ENCODE measurements at regions not wholly inside any gene's neighbourhood (a gene's known extent, or its start where the extent isn't known, plus 50 kb on each side); places are given as distances from the start of the nearest gene placed in this dataset.
"Not testable (repeated sequence)": the region's sequence is repeated elsewhere in the genome, so short reads cannot be mapped to it uniquely, and the experiment has no call there.

DNA sequence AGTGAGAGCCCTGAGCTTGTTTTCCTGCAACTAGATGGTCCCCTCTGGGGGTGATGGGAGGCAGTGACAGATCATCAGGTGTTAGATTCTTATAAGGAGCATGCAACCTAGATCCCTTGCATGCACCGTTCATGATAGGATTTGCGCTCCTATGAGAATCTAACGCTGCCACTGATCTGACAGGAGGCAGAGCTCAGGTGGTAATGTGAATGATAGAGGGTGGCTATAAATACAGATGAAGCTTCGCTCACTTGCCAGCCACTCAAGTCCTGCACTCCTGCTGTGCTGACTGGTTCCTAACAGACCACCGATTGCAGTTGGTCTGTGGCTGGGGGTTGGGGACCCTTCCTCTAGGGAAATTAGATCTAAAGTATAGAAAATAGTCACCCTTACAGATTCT lies 290.6 kb upstream of the ADCY2 start:
- no peak for DNase-seq

DNA sequence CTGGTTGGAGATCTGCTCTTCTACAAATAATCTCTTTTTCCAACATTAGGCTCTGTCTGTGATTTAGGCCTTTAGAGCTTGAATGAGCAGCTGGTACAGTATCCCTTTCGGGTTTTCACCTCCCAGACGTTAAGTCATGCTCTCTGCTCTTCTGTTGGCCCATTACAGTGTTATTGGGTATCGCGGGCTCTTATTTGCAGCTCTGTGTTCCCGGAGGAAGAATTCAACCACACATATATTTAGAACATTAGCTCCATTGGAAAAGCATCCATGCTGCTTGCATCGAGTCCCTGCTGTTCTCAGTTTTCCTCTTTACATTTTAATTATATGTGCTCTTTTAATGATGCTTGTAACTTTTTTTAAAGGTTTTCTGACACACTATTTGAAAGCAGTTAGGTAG lies 278.0 kb upstream of the ADCY2 start:
- DNase-seq: no peak

DNA sequence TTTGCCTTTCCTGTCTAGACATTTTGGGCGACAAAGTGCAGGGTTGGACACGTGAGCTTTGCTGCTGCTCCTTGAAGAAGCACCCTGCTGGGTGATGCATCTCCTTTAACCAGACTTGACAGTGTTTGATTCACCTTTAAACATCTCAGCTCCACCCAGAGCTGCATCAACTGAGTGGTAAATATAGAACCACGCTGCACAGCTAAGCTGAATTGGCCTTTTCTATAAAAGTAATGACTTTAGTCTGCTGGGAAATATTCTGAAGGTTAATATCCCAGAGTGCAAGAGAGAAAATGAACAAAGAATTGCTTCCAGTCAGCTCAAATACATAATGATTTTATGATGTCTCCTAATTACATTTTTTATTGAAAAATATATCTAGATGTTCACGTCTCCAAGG lies 264.3 kb upstream of the ADCY2 start:
- DNase-seq: no peak

DNA sequence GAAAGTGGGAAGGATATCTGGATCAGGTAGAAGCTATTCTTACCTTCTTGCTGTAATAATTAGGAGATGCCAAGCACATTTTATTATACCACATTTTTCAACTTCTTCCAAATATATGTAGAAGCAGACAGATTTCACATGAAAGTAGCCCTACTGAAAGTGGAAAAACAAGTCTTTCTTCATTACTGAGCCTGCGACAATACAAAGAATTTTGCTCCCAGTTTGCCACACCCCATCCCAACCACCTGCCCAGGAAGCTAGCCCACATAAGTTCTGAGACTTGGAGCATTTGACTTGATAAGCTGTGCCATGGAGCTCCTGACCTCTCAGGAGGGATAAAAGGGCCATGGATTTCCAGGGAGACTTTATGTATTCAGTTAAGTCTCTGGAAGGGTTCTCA lies 249.1 kb upstream of the ADCY2 start:
- DNase-seq: no peak

DNA sequence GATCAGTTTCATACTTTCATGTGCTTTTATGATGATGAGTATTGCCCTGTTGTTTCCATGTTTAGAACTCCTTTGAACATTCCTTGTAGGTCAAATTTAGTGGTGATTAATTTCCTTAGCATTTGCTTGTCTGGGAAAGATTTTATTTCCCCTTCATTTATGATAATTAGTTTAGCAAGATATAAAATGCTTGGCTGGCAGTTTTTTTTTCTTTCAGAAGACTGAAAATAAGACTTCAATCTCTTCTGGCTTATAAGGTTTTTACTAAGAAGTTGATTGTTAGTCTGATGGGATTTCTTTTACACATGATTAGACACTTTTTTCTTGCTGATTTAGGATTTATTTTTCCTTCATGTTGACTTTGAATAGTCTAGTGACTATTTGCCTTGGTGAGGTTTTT lies 238.9 kb upstream of the ADCY2 start:
- no peak for DNase-seq

DNA sequence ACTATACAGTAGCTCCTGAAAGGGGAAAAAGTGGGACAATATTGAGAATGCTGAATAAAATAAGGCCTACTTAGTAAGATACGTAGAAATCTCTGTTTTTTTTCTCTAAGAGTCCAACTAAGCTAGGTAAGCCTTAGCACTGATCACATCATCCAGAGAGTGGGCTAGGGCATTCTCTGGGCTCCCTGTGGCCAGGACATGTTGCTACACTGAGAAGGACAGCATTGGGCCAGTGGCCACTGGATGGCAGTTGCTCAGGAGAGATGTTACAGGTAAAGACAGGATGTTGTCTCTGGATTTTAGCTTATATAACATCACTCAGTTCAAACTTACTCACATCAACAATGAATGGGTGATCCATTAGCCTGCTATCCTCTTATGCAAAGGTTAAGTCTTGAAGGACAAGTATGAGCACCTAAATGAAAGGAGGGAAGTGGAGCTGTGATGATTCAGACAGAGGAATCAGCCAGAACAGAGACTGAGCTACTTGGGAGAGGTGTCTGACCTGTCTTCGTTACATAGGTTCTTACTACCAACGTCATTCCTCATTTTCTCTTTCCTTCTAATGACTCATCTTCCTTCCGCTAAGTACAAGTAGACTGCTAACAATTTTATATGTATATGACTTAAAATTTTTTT lies 226.6 kb upstream of the ADCY2 start:
- no peak for DNase-seq

DNA sequence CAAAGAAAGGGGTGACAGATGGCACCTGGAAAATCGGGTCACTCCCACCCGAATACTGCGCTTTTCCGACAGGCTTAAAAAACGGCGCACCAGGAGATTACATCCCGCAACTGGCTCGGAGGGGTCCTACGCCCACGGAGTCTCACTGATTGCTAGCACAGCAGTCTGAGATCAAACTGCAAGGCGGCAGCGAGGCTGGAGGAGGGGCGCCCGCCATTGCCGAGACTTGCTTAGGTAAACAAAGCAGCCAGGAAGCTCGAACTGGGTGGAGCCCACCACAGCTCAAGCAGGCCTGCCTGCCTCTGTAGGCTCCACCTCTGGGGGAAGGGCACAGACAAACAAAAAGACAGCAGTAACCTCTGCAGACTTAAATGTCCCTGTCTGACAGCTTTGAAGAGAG lies 225.2 kb upstream of the ADCY2 start:
- not testable (repeated sequence) for DNase-seq

DNA sequence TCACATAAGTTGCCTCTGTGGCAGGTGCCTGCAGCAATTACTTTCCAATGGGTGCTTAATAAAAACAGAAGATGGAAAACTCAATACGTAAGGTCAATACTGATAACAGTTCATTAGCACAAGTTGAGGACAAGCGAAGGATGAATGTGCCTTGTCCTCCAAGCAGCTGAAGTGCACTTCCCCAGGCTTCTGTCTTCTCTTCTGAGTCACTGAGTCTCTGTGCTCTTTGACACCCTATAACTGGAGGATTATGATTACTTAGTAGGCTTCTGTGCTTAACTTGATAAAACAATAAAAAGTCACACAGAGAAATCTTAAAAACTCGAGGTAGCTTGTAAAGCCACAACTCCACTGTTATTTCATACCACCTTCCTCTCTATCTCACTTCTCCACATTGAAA lies 216.6 kb upstream of the ADCY2 start:
- no peak for DNase-seq

DNA sequence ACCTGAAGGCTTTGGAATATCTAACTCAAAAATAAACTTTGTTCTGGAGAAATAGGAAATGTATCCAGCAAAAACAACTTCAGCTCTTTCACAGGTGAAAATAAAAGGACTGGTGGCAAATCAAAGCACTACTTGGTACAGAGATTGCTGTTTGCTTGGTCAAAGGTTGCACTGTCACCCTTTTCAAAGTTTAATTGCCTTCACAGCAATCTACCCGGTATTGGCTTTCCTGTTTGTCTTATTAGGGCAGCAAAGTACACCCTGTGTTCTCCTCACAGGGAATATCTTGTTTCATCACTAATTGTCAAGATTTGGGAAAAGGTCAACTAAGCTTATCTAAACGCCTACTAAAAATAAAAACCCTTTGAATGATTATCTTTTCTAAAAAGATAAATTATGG lies 214.1 kb upstream of the ADCY2 start:
- DNase-seq: no peak

DNA sequence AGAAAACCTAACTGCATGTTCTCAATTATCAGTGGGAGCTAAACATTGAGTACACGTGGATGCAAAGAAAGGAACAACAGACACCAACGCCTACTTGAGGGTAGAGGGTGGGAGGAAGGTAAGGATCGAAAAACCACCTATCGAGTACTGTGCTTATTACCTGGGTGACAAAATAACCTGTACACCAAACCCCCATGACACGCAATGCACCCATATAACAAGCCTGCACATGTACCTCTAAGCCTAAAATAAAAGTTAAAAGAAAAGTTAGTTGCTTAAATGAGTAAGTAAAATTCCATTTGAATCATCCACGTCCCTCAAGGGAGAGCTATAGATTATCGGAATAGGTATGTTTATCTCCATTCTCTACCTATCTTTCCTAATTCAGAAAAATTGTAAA lies 210.2 kb upstream of the ADCY2 start:
- no peak for DNase-seq

DNA sequence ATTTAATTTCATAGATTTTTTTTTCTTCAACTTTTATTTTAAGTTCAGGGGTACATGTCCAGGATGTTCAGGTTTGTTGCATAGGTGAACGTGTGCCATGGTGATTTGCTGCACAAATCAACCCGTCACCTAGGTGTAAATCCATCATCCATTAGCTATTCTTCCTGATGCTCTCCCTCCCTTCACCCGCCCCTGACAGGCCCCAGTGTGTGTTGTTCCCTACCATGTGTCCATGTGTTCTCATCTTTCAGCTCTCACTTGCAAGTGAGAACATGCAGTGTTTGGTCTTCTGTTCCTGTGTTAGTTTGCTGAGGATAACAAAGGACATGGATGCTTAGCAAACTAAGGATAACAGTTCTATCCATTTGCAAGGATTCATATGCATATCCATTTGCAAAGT lies 209.1 kb upstream of the ADCY2 start:
- DNase-seq: no peak

DNA sequence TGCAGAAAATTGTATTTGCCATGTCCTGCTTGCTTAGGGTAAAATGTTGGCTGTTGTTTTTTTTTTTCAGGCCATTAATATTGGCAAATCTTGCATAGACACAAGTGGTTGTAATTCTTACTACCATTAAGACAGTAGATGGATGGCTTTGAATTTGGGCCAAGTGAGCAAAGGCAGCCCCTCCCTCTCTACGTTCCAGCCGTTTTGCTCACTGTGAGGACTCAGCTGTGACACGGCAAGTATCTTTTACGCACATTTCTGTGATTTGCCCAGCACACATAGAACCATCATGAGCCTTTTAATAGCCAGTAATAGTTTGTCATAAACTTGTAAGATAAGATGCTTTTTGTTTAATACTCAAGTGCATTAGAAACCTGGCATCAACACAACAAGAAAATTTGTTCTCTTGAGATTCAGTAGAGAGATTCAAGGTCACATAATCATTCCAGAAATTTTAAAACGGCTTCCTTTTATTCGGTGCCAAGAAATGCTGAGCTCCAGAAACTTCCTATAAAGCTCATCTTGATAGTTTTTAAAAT lies 205.2 kb upstream of the ADCY2 start:
- no peak for DNase-seq

DNA sequence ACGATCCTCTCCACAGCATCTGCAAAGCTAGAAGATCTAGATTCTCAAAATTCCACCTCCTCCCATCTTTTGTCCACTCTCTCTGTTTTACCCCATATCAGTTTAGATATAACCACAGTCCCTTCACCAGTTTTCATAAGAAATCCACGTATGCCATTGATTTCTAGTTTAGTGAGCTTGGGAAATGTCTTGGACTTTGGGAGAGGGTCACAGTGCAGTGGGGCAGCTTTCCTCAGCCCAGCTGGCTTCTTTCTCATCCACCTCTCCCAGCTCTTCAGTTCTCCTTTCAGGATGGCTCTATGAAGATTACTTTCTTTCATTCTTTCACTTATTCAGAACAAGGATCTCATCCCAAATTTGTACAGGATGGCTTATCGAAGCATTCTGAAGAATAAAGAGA lies 203.9 kb upstream of the ADCY2 start:
- DNase-seq: no peak

DNA sequence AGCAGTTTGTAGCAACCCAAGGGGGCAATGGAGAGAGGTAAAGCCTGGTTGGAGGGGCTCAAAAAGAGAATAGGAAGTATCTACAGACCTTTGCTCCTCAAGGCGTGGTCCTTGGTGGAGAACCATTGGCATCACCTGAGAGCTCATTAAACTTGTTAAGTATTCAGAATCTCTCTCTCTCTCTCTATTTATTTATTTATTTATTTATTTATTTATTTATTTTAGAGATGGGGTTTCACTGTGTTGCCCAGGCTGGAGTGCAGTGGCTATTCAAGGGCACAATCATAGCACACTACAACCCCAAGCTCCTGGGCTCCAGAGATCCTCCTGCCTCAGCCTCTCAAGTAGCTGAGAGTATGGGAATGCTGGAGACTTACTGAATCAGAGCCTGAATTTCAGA lies 193.1 kb upstream of the ADCY2 start:
- DNase-seq: no peak

DNA sequence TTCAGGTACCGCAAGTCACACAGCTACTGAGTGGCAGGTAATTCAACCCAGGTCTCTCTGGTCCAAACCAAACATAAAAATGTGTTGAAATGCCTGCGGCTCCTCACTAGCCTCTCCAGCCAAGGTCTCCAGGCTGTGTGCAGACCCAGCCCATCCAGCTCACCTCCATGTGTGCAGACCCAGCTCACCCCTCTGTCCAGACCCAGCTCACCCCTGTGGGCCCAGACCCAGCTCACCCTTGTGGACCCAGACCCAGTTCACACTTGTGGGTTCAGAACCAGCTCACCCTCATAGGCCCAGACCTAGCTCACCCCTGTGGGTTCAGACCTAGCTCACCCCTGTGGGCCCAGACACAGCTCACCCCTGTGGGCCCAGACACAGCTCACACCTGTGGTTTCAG lies 188.0 kb upstream of the ADCY2 start:
- no peak for DNase-seq

DNA sequence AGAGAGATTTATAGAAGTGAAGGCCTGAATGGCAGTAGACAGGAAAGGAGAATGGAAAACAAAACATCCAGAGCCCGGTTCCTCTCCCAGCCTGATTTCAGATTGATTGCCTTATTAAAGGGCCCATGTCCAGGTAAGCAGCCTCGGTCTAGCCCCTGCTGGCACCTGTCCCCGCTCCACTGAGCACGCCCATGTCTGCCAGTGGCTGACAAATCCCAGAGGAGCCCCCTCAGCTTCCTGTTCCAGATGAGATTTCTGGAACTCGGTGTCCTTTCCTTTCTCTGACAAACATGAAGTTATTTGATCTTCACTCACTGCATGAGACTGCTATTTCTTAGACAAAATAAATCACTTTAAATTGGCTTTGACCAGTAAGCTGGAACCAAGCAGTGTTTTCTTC lies 187.0 kb upstream of the ADCY2 start:
- DNase-seq: no peak

DNA sequence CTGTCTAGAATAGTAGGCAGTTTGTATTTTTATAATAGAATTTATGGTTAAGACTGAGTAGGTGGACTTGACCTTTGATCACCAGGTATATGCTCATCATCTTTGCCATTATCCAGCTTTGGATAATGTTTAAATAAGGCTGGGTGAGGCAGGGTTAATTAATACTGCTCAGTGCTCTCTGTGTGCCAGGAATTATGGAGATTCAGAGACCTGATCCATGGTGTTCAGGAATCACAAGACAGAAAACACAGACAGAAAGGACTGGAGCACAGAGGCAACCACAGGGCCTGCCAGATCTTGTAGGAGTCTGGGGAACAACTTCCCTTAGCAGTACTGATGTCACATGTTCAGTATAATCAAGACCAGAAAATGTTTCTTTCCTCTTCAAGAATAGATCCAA lies 186.3 kb upstream of the ADCY2 start:
- no peak for DNase-seq

DNA sequence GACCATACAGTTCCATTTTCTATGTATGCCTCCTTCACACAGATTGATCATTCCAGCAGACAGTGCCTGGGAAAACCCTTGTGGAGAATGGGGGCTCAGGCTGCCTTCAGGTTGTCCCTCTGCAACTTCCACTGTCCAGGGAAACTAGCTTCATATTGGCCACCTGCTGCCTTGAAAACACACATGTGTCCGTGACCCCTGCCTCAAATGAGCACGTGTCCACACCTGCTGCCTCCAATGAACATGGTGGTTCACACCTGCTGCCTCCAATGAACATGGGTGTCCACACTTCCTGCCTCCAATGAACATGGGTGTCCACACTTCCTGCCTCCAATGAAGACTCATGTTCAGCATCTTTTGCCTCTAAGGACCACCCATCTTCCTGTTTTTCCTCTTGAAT lies 185.4 kb upstream of the ADCY2 start:
- no peak for DNase-seq

DNA sequence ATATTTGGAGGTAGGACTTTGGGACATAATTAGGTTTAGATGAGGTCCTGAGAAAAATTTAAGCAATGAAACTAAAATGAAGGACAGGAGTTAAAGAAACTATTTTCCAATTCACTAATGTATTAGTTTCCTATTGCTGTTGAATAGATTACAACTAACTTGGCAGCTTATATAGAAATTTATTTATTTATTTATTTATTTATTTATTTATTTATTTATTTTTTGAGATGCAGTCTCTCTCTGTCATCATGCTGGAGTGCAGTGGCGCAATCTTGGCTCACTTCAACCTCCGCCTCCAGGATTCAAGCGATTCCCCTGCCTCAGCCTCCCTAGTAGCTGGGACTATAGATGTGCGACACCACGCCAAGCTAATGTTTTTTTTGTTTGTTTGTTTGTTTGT lies 182.4 kb upstream of the ADCY2 start:
- DNase-seq: no peak

DNA sequence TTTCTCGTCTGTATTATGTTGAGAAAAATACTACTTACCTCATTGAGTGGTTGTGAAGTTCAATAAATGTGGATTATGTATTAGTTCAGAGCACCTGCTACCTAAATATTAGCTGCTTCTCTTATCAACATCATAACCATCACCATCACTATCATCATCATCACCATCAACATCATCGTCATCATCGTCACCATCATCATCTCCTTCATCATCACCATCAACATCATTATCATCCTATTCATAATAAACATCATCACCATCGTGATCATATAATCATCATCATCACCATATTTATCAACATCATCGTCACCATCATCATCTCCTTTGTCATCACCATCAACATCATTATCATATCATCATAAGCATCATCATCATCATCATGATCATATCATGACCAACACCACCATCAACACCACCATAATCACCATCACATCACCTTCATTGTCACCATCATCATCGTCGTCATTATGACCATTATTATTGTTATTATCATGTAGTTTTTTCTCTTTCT lies 181.0 kb upstream of the ADCY2 start:
- DNase-seq: no peak

DNA sequence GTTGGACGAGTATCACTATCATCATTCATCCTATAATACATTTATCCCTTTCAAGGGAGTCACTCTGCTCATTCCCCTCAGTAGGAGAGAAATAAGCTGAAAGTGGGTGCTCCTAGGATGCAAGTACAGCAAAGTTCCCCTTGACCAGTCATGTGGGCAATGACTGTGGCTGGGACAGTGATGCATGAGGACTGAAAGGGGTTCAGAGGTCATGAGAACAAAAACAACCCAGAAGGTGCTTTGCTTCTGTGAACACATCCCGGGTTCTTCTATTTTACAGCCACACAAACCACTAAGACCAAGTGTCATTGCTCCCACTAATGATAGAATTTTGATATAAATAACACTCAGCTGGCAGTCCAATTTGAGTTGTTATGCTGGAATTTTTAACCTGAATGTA lies 177.8 kb upstream of the ADCY2 start:
- DNase-seq: no peak

DNA sequence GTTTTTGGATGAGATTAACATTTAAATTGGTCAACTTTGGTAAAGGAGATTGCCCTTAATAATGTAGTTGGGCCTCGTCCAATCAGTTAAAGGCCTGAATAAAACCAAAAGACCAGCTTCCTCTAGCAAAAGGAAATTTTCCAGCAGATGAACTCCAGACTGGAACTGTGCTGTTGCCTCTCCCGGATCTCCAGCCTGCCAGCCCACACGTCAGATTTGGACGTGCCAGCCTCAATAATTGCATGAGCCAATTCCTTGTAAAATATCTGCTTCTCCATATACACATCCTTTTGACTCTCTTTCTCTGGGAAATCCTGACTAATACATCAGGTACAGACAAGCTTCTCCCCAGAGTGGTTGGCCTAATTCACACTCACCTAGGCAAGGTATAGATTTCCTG lies 175.8 kb upstream of the ADCY2 start:
- no peak for DNase-seq

DNA sequence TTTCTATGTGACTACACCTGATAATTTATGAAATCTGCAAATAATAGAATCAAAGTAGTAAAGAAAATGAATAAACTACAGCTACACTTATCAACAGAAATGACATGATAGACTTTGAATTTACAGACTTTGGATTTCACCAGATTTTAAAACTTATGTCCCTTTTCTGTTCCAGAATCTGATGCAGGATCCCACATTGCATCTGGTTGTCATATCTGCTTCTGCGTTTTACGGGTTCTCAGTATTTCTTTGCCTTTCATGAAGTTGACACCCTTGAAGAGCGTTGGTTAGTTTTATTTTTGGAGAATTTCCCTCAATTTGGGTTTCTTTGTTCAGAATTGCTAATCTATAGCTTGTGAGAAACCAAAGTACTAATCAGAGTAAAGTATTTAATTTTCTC lies 174.9 kb upstream of the ADCY2 start:
- DNase-seq: no peak

DNA sequence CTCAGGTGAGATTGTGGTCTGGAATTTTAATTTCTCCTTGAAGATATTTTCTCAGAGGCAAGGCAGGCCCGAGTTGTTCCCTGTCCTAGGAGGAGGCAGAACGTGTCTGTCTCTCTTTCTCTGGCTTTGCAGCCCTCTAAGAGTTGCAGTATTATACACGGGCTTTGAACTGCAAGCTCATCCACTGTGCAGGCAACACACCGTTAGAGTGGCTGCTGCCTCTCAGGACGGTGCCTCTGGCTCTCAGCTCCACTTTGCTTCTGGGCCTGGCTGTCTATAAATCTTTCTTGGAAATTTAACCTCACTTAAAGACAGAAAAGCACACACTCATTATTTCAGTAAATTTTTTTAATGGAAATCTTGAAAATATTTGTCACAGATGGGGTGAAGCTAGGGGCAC lies 170.1 kb upstream of the ADCY2 start:
- no peak for DNase-seq

DNA sequence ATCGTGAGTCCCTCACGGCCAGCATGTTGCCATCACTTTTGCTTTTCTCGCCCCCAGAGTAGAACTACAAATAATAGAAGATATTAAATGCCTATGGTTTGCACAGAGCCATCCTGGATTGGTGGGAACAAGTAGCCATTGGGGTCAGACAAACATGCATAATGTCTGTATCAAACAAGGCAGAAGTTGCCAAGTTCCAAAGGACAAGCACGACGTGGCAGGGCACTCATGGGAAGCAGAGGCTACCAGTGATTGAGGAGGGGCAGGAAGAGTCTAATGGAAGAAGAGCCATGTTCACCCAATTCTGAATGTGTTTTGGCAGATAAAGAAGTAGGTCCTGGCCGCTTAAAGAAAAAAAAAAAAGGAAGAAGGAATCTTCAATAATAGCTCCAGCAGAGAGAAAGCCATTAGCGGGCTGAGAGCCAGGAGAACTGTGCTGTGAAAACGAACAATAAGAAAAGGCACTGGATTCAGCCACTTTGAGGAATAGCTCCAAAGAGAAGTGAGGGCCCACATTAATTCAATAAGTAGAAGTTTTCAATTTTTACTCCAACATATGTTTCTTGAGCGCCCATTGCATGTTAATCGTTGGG lies 153.7 kb upstream of the ADCY2 start:
- no peak for DNase-seq
